SK-N-SH (cell line): ENCODE measurements at regions not wholly inside any gene's neighbourhood (a gene's known extent, or its start where the extent isn't known, plus 50 kb on each side); places are given as distances from the start of the nearest gene placed in this dataset.

Source experiments
- CTCF ChIA-PET: fragments of 300-600, 350-600 bp; formaldehyde crosslinking; extraction: SDS; loops from one replicate; lab custom pipeline; 2021; lab: Yijun Ruan, JAX
- POLR2A ChIA-PET: fragments of 350-600 bp; sonication (Branson Sonifier 250); formaldehyde crosslinking; extraction: SDS; loops from one replicate; lab custom pipeline; 2020; ENCODE audit warnings: antibody characterized with exemption, inconsistent platforms; lab: Yijun Ruan, JAX
- DNase-seq: peaks from one replicate; pipeline ENCODE4 v3.0.0; 2012
- H2AFZ ChIP-seq: fragments of 200-600 bp; sonication (generic); 2 replicates; pipeline ENCODE4 v1.8.1; 2016; ENCODE audit warnings: antibody characterized with exemption, mild to moderate bottlenecking, low read depth
- H3F3A ChIP-seq: fragments of 200-600 bp; sonication (generic); replicated peaks from 2 replicates; pipeline ENCODE3; 2016; ENCODE audit warnings: antibody characterized with exemption, mild to moderate bottlenecking; ENCODE audit not compliant: insufficient read depth
- H3K27ac ChIP-seq, 2 experiments: fragments of 200-500 bp in 1 of 2; fragments of 200-600 bp in 1 of 2; sonication (Bioruptor generic) in 1 of 2; sonication (generic), shearing (Covaris generic) in 1 of 2; 2 replicates each; pipeline versions ENCODE4 v1.5.1 to v1.6.1; 2014 to 2016; ENCODE audit warnings: low read depth in 2 of 2, inconsistent platforms in 1 of 2, low read length in 1 of 2, mild to moderate bottlenecking in 1 of 2, mixed read lengths in 1 of 2
- H3K27me3 ChIP-seq: fragments of 200-600 bp; sonication (generic), shearing (Covaris generic); 2 replicates; pipeline ENCODE4 v1.6.1; 2016; ENCODE audit warnings: mixed run types; ENCODE audit not compliant: insufficient read depth
- H3K36me3 ChIP-seq, 2 experiments: fragments of 200-500 bp in 1 of 2; fragments of 200-600 bp in 1 of 2; sonication (Bioruptor generic) in 1 of 2; sonication (generic) in 1 of 2; replicated peaks in 1 of 2; 2 replicates each; pipeline versions ENCODE3 to v1.5.1; 2014 to 2016; ENCODE audit warnings: low read length in 1 of 2, mild to moderate bottlenecking in 1 of 2; ENCODE audit not compliant: insufficient read depth in 2 of 2, control insufficient read depth in 1 of 2
- H3K4me1 ChIP-seq, 2 experiments: fragments of 200-500 bp in 1 of 2; fragments of 200-600 bp in 1 of 2; sonication (Bioruptor generic) in 1 of 2; sonication (generic), shearing (Covaris generic) in 1 of 2; 2 replicates each; pipeline versions ENCODE4 v1.5.1 to v1.6.1; 2014 to 2016; ENCODE audit warnings: low read depth in 1 of 2, low read length in 1 of 2, mixed run types in 1 of 2; ENCODE audit not compliant: insufficient read depth in 2 of 2, control insufficient read depth in 1 of 2
- H3K4me2 ChIP-seq: fragments of 200-600 bp; sonication (generic), shearing (Covaris generic); 2 replicates; pipeline ENCODE4 v1.6.1; 2017; ENCODE audit warnings: mixed run types
- H3K4me3 ChIP-seq, 2 experiments: fragments of 200-500 bp in 1 of 2; fragments of 200-600 bp in 1 of 2; sonication (Bioruptor generic) in 1 of 2; sonication (generic), shearing (Covaris generic) in 1 of 2; 2 replicates each; pipeline versions ENCODE4 v1.5.1 to v1.8.1; 2014 to 2016; ENCODE audit warnings: low read depth in 2 of 2, inconsistent platforms in 1 of 2, low read length in 1 of 2, mild to moderate bottlenecking in 1 of 2, mixed read lengths in 1 of 2, moderate library complexity in 1 of 2
- H3K79me2 ChIP-seq: fragments of 200-600 bp; sonication (generic); 2 replicates; pipeline ENCODE4 v1.8.1; 2017; ENCODE audit warnings: mild to moderate bottlenecking; ENCODE audit not compliant: insufficient read depth
- H3K9ac ChIP-seq: fragments of 200-600 bp; sonication (generic); 2 replicates; pipeline ENCODE4 v1.6.1; 2017; ENCODE audit warnings: mixed run types
- H3K9me2 ChIP-seq: fragments of 200-600 bp; sonication (generic); 2 replicates; pipeline ENCODE4 v1.6.1; 2017; ENCODE audit warnings: mixed run types
- H3K9me3 ChIP-seq: fragments of 200-600 bp; sonication (generic); 2 replicates; pipeline ENCODE4 v1.6.1; 2017; ENCODE audit warnings: mixed run types, mild to moderate bottlenecking, moderate library complexity
- H4K20me1 ChIP-seq: fragments of 200-600 bp; sonication (generic); 2 replicates; pipeline ENCODE4 v1.6.1; 2017; ENCODE audit warnings: mild to moderate bottlenecking, mixed run types; ENCODE audit not compliant: insufficient read depth
- CTCF ChIP-seq: fragments of 200-600 bp; sonication (generic); IDR thresholded peaks from 2 replicates; pipeline ENCODE4 v1.6.1; 2017; ENCODE audit warnings: antibody characterized with exemption, mild to moderate bottlenecking, moderate library complexity
- EZH2phosphoT487 ChIP-seq: fragments of 200-600 bp; sonication (generic); IDR thresholded peaks from 2 replicates; pipeline ENCODE4 v1.6.1; 2017; ENCODE audit warnings: low read depth, mixed run types, mild to moderate bottlenecking, antibody characterized with exemption, moderate library complexity, borderline replicate concordance
- FOSL2 ChIP-seq: IDR thresholded peaks from 2 replicates; pipeline ENCODE4 v1.4.0; 2012; ENCODE audit warnings: low read depth, mild to moderate bottlenecking, moderate library complexity, borderline replicate concordance
- FOXJ3 ChIP-seq: sonication (generic); formaldehyde crosslinking; IDR thresholded peaks from 2 replicates; pipeline ENCODE4 v1.5.1; 2020; ENCODE audit warnings: mild to moderate bottlenecking, missing genetic modification reagents
- GABPA ChIP-seq: IDR thresholded peaks from 2 replicates; pipeline ENCODE4 v1.4.0; 2012; ENCODE audit warnings: low read depth, mild to moderate bottlenecking
- IRF3 ChIP-seq: fragments of 150-350 bp; IDR thresholded peaks from 2 replicates; pipeline ENCODE4 v1.6.1; 2016; ENCODE audit warnings: mild to moderate bottlenecking, low read depth, low read length
- JUND ChIP-seq: IDR thresholded peaks from 2 replicates; pipeline ENCODE4 v1.4.0; 2012
- MAX ChIP-seq: IDR thresholded peaks from 2 replicates; pipeline ENCODE4 v1.4.0; 2012; ENCODE audit warnings: low read depth
- MXI1 ChIP-seq: IDR thresholded peaks from 2 replicates; pipeline ENCODE4 v1.6.1; 2012; ENCODE audit warnings: mild to moderate bottlenecking, low read depth, low read length, improper control_type of control experiment
- NFIC ChIP-seq: IDR thresholded peaks from 2 replicates; pipeline ENCODE4 v1.4.0; 2012; ENCODE audit warnings: borderline replicate concordance
- PBX3 ChIP-seq: IDR thresholded peaks from 2 replicates; pipeline ENCODE4; 2012
- POLR2AphosphoS5 ChIP-seq: IDR thresholded peaks from 2 replicates; pipeline ENCODE4 v1.6.1; 2012; ENCODE audit warnings: low read depth, low read length
- RAD21 ChIP-seq: IDR thresholded peaks from 2 replicates; pipeline ENCODE4 v1.6.1; 2012; ENCODE audit warnings: mild to moderate bottlenecking, low read length
- RCOR1 ChIP-seq: fragments of 150-350 bp; IDR thresholded peaks from 2 replicates; pipeline ENCODE4 v1.6.1; 2017; ENCODE audit warnings: antibody characterized with exemption, low read length
- REST ChIP-seq: IDR thresholded peaks from 2 replicates; pipeline ENCODE4 v1.6.1; 2012; ENCODE audit warnings: mild to moderate bottlenecking, low read depth, low read length, moderate library complexity
- RFX5 ChIP-seq: IDR thresholded peaks from 2 replicates; pipeline ENCODE4 v1.6.1; 2012; ENCODE audit warnings: mild to moderate bottlenecking, improper control_type of control experiment, low read length
- RXRA ChIP-seq: IDR thresholded peaks from 2 replicates; pipeline ENCODE4 v1.4.0; 2012; ENCODE audit warnings: low read depth, mild to moderate bottlenecking, borderline replicate concordance
- SIN3A ChIP-seq: IDR thresholded peaks from 2 replicates; pipeline ENCODE4 v1.6.1; 2012; ENCODE audit warnings: low read depth, mild to moderate bottlenecking, low read length, moderate library complexity, borderline replicate concordance
- SMC3 ChIP-seq: IDR thresholded peaks from 2 replicates; pipeline ENCODE4 v1.6.1; 2012; ENCODE audit warnings: low read depth, low read length, improper control_type of control experiment
- TAF1 ChIP-seq: IDR thresholded peaks from 2 replicates; pipeline ENCODE4 v1.6.1; 2012; ENCODE audit warnings: low read depth, mild to moderate bottlenecking, low read length, moderate library complexity, borderline replicate concordance
- TEAD4 ChIP-seq: IDR thresholded peaks from 2 replicates; pipeline ENCODE4 v1.4.0; 2012; ENCODE audit warnings: mild to moderate bottlenecking, borderline replicate concordance; ENCODE audit not compliant: insufficient read depth
- ZBTB33 ChIP-seq: IDR thresholded peaks from 2 replicates; pipeline ENCODE4 v1.4.0; 2012; ENCODE audit warnings: low read depth, borderline replicate concordance
- WGBS: methylation state at CpG from one replicate; pipeline ENCODE4 v1.1.6; 2017; ENCODE audit warnings: low lambda C conversion rate; 5-methylcytosine and 5-hydroxymethylcytosine counted together

GRCh38 chr13:85896516-85897450, 97.6 kb upstream of the SLITRK6 start:
- no peaks in the 10 kb centered on the region for H3K9me3 ChIP-seq
- no CpG with 5 or more reads among the region's 3 CpGs for WGBS

More at GRCh38 chr13:85896516-85897450, 97.6 kb upstream of the SLITRK6 start:
- Histone ChIP-seq H3K27ac (no peak overlapping the region), H3K4me3 (no peak overlapping the region), H3K79me2 (no peaks in the 10 kb centered on the region), H2AFZ (no peak overlapping the region), H3K9ac (no peak overlapping the region), H3K36me3 (no peaks in the 10 kb centered on the region), H3K4me2 (no peak overlapping the region), H3K27me3 (no peaks in the 10 kb centered on the region), H3F3A (no peaks in the 10 kb centered on the region), H3K4me1 (no peaks in the 10 kb centered on the region), H3K9me2 (no peaks in the 10 kb centered on the region), H4K20me1 (no peaks in the 10 kb centered on the region)
- ChIA-PET CTCF (interaction anchor here (0.6 to 1.1 kb wide), 6 partner anchors 13 to 1036 kb away, joined by 3 to 4 read pairs (median 3); no protein-coding TSS in a partner anchor), POLR2A (no interaction called here)
- TF ChIP-seq SIN3A (no peak), EZH2phosphoT487 (no peak), JUND (no peak), ZBTB33 (no peak), TEAD4 (no peak), GABPA (no peak), REST (no peak), POLR2AphosphoS5 (no peak), FOXJ3 (CRISPR knock-in tag) (no peak), RFX5 (no peak), IRF3 (no peak), PBX3 (no peak), RCOR1 (no peak), RXRA (no peak), SMC3 (peak; percentile 38; the same call in 1 of the 2 replicates), TAF1 (no peak), RAD21 (peak; percentile 47), NFIC (no peak), MXI1 (no peak), FOSL2 (no peak), CTCF (peak; percentile 60), MAX (no peak)
- peak; percentile 21 for DNase-seq
